ENCODE measurements at regions not wholly inside any gene's neighbourhood (a gene's known extent, or its start where the extent isn't known, plus 50 kb on each side); places are given as distances from the start of the nearest gene placed in this dataset.

- TF ChIP-seq GATA3 (IDR thresholded peaks at IDR 0.05; ENCODE audit: low read depth, low read length) (no peak), GATA2 (IDR thresholded peaks at IDR 0.05; ENCODE audit: low read depth, low read length) (no peak)
Measured at GRCh38 chr6:15016813-15017212, 229.1 kb upstream of the JARID2 start.
